Liver (tissue), 3 donors: ENCODE measurements at regions not wholly inside any gene's neighbourhood (a gene's known extent, or its start where the extent isn't known, plus 50 kb on each side); places are given as distances from the start of the nearest gene placed in this dataset.

Experiments used
- ATF3 ChIP-seq: IDR thresholded peaks from 2 replicates; pipeline ENCODE4 v1.6.1; 2016; ENCODE audit warnings: antibody characterized with exemption
- CTCF ChIP-seq: fragments of 150-350 bp; IDR thresholded peaks from 2 replicates; pipeline ENCODE4 v1.5.1; 2017; ENCODE audit warnings: improper control_type of control experiment, low read depth, low read length; ENCODE audit not compliant: missing input control
- EGR1 ChIP-seq, 2 donors: IDR thresholded peaks; 2 replicates each; pipeline ENCODE4 v1.6.1; 2016 to 2018; ENCODE audit warnings: antibody characterized with exemption in 2 of 2, low read depth in 2 of 2
- FOXA1 ChIP-seq: IDR thresholded peaks from 2 replicates; pipeline ENCODE4 v1.6.1; 2016; ENCODE audit warnings: antibody characterized with exemption
- GABPA ChIP-seq, 2 donors: IDR thresholded peaks in 1 of 2; conservative IDR thresholded peaks in 1 of 2; 2 replicates each; pipeline ENCODE4 v1.6.1; 2016; ENCODE audit warnings: antibody characterized with exemption in 2 of 2, mild to moderate bottlenecking in 1 of 2, moderate library complexity in 1 of 2
- HNF4A ChIP-seq, 2 donors: conservative IDR thresholded peaks; 2 replicates each; pipeline ENCODE4 v1.6.1; 2016; ENCODE audit warnings: antibody characterized with exemption in 2 of 2, mild to moderate bottlenecking in 2 of 2
- HNF4G ChIP-seq: IDR thresholded peaks from 2 replicates; pipeline ENCODE4 v1.6.1; 2016; ENCODE audit warnings: antibody characterized with exemption
- JUND ChIP-seq, 2 donors: IDR thresholded peaks; 2 replicates each; pipeline ENCODE4 v1.6.1; 2016; ENCODE audit warnings: antibody characterized with exemption in 2 of 2
- MAX ChIP-seq: IDR thresholded peaks from 2 replicates; pipeline ENCODE4 v1.6.1; 2016; ENCODE audit warnings: antibody characterized with exemption
- RAD21 ChIP-seq, 2 donors: IDR thresholded peaks; 2 replicates each; pipeline ENCODE4 v1.6.1; 2016; ENCODE audit warnings: antibody characterized with exemption in 2 of 2, mild to moderate bottlenecking in 2 of 2
- REST ChIP-seq: IDR thresholded peaks from 2 replicates; pipeline ENCODE4 v1.6.1; 2016; ENCODE audit warnings: antibody characterized with exemption, mild to moderate bottlenecking
- TAF1 ChIP-seq: conservative IDR thresholded peaks from 2 replicates; pipeline ENCODE4 v1.6.1; 2016; ENCODE audit warnings: antibody characterized with exemption, mild to moderate bottlenecking
- YY1 ChIP-seq: IDR thresholded peaks from 2 replicates; pipeline ENCODE4 v1.6.1; 2016; ENCODE audit warnings: antibody characterized with exemption, mild to moderate bottlenecking
- ZBTB33 ChIP-seq: IDR thresholded peaks from 2 replicates; pipeline ENCODE4 v1.6.1; 2016; ENCODE audit warnings: antibody characterized with exemption
- donor health status: healthy.
- donor health status: healthy.

- TF ChIP-seq CTCF (no peak), GABPA (IDR thresholded peaks at IDR 0.05 in 1 of 2, conservative IDR thresholded peaks at IDR 0.05 in 1 of 2) (no peak), HNF4A (conservative IDR thresholded peaks at IDR 0.05) (no peak), MAX (no peak), REST (no peak), EGR1 (IDR thresholded peaks at IDR 0.05; ENCODE audit: low read depth in 2 of 2) (no peak), TAF1 (no peak), HNF4G (no peak), ATF3 (no peak), RAD21 (IDR thresholded peaks at IDR 0.05) (no peak), JUND (IDR thresholded peaks at IDR 0.05) (no peak), FOXA1 (no peak), YY1 (no peak), ZBTB33 (no peak)
These were observed 120.4 kb upstream of the CNOT2 start for GRCh38 chr12:70122804-70123203.
